Body of pancreas (tissue), 4 donors: ENCODE measurements at regions not wholly inside any gene's neighbourhood (a gene's known extent, or its start where the extent isn't known, plus 50 kb on each side); places are given as distances from the start of the nearest gene placed in this dataset.

Source experiments
- ATAC-seq: fragments of 150-250 bp; one replicate; pipeline ENCODE4 v1.9.1; 2016
- DNase-seq, 4 donors: peaks; one replicate each; pipeline ENCODE4 v3.0.0-alpha.2; 2019
- H3K27ac ChIP-seq, 4 donors: fragments of 200-600 bp; sonication (generic); 1 replicate in 3 of 4; 2 replicates in 1 of 4; pipeline versions ENCODE4 v1.5.1 to v1.6.1; 2016 to 2019; ENCODE audit warnings: mild to moderate bottlenecking in 1 of 4, mixed read lengths in 1 of 4, moderate library complexity in 1 of 4
- H3K27me3 ChIP-seq, 2 donors: fragments of 200-600 bp; sonication (generic); one replicate each; pipeline ENCODE4 v1.6.0; 2016; ENCODE audit warnings: mild to moderate bottlenecking in 1 of 2
- H3K36me3 ChIP-seq, 2 donors: fragments of 200-600 bp; sonication (generic); replicated peaks in 1 of 2; 2 replicates each; pipeline ENCODE4 v1.5.1; 2016; ENCODE audit warnings: low read depth in 2 of 2; ENCODE audit not compliant: insufficient read depth in 1 of 2
- H3K4me1 ChIP-seq: fragments of 200-600 bp; sonication (generic); one replicate; pipeline ENCODE4 v1.6.0; 2016
- H3K4me3 ChIP-seq, 2 donors: fragments of 200-600 bp; sonication (generic); 1 replicate in 1 of 2; 2 replicates in 1 of 2; pipeline ENCODE4 v1.5.1; 2016 to 2019
- H3K9me3 ChIP-seq, 3 donors: fragments of 200-600 bp; sonication (generic); 1 replicate in 2 of 3; 2 replicates in 1 of 3; pipeline ENCODE4 v1.5.1; 2016
- POLR2A ChIP-seq, 3 donors: fragments of 450-650 bp; IDR thresholded peaks; one replicate each; pipeline ENCODE4 v1.6.1; 2016; ENCODE audit warnings: antibody characterized with exemption in 3 of 3, mild to moderate bottlenecking in 2 of 3
- WGBS, 2 donors: methylation state at CpG; one replicate each; pipeline ENCODE4 v1.1.5; 2017; 5-methylcytosine and 5-hydroxymethylcytosine counted together
- intact Hi-C: fragments of 100-400 bp; cut with DNase I; formaldehyde crosslinking; loops from one replicate; pipeline ENCODE4 v1.15.1; 2023
- TF ChIP-seq, protein P1 (sequence below), 7 experiments: fragments of 450-650 bp in 4 of 7; fragments of 200-600 bp in 3 of 7; sonication (generic) in 3 of 7; IDR thresholded peaks; one replicate each; pipeline ENCODE4 v1.5.1; 2016 to 2019; ENCODE audit warnings: antibody characterized with exemption in 7 of 7

DNA sequence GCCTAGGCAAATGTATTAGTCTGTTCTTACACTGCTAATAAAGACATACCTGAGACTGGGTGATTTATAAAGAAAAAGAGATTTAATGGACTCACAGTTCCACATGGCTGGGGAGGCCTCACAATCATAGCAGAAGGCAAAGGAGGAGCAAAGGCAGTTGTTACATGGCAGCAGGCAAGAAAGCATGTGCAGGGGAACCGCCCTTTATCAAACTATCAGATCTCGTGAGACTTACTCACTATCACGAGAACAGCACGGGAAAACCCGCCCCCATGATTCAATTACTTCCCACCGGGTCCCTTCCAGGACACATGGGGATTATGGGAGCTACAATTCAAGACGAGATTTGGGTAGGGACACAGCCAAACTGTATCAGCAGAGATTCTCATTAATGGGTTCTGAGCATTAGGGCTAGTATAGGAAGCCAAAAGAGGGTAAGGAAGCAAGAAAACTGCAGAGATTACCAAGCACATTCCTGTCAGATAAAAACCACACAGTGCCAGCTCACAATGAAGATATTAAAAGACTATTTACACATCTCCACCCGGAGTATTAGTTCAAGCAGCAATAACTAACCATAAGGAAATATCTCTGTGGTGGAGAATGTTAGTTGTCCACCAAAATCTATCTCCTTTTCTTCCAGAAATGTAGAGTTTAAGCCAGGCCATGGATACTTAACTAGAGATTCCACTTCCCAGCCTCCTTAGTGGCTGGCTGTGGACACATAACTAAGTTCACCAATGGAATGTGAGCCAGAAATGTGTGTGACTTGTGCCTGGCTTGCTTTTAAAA is 61.2 kb upstream of the HOPX start:
- no peak for TF ChIP-seq POLR2A (IDR thresholded peaks at IDR 0.05)
- TF ChIP-seq, protein P1, sequence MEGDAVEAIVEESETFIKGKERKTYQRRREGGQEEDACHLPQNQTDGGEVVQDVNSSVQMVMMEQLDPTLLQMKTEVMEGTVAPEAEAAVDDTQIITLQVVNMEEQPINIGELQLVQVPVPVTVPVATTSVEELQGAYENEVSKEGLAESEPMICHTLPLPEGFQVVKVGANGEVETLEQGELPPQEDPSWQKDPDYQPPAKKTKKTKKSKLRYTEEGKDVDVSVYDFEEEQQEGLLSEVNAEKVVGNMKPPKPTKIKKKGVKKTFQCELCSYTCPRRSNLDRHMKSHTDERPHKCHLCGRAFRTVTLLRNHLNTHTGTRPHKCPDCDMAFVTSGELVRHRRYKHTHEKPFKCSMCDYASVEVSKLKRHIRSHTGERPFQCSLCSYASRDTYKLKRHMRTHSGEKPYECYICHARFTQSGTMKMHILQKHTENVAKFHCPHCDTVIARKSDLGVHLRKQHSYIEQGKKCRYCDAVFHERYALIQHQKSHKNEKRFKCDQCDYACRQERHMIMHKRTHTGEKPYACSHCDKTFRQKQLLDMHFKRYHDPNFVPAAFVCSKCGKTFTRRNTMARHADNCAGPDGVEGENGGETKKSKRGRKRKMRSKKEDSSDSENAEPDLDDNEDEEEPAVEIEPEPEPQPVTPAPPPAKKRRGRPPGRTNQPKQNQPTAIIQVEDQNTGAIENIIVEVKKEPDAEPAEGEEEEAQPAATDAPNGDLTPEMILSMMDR (IDR thresholded peaks at IDR 0.05): no peak
- Histone ChIP-seq H3K27ac (no peak overlapping the region), H3K4me1 (no peaks in the 10 kb centered on the region), H3K9me3 (no peaks in the 10 kb centered on the region), H3K27me3 (no peaks in the 10 kb centered on the region), H3K4me3 (no peak overlapping the region), H3K36me3 (no peaks in the 10 kb centered on the region)
- no peak for ATAC-seq
- DNase-seq: no peak
- intact Hi-C loops: no loop called here
- WGBS, 2 donors: 68 to 75% methylated on average over 8 of the region's 8 CpGs

DNA sequence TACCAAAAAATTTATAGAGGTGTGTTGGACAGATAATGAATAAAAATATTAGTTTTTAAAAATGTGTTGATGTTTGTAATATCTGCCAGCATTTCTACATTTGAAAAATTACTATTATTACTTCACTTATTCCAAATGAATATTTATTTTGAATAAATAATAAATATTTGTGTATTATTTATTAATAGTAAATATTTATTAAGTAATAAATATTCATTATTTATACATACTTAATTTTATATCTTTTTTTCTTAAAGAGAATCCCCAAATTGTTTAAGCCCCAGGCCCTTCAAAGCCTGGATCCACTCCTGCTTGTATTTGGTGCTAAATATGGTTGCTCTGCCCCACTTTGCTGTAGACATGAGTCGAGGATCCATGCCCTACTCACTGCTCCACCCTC is 60.5 kb upstream of the HOPX start:
- ATAC-seq (no peak), DNase-seq (no peak)
- no peak overlapping the region for H3K4me3 ChIP-seq
- 53 to 73% methylated on average over 1 of the region's 1 CpG for WGBS, 2 donors
- intact Hi-C loops: no loop called here
- H3K27me3 ChIP-seq: no peaks in the 10 kb centered on the region
- TF ChIP-seq POLR2A (IDR thresholded peaks at IDR 0.05): no peak
- TF ChIP-seq, protein P1 (IDR thresholded peaks at IDR 0.05): no peak
- H3K36me3 ChIP-seq: no peaks in the 10 kb centered on the region
- H3K27ac ChIP-seq: no peak overlapping the region
- no peaks in the 10 kb centered on the region for H3K9me3 ChIP-seq
- no peaks in the 10 kb centered on the region for H3K4me1 ChIP-seq

DNA sequence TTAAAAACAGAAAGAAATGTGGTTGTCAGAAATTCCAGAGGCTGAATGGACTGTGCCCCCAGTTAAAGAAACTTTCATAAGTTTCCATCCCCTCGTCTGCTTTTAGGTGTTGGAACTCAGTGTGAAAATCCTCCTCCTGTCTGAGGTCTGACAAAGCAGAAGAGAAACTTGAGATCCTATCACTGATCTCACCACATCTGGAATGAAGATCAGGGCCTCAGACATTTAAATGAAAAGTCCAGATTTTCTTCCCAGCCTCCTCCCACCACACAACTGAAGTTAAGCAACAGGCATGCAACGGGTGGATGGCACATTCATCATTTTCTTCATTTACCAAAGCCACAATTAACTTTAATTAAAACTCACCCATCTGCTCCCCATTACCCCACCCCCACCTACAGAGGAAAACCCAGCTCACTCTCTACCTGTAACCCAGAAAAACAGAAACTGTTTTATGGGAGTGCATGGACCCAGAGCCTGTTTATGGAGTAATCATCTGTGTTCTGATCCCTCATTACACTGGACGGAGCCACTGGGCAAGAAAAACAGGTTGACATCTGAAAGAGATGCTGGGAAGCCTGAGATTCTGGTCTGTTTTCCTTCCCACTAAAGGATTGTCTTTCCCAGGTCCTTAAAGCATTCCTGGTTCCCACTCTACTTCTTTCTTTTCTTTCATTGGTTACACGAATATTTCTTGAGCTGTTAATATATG is 58.1 kb upstream of the HOPX start:
- intact Hi-C loops: no loop called here
- H3K9me3 ChIP-seq: no peaks in the 10 kb centered on the region
- no peak overlapping the region for H3K4me3 ChIP-seq
- ATAC-seq (no peak), DNase-seq (no peak)
- no peak overlapping the region for H3K27ac ChIP-seq
- 29 to 33% methylated on average over 4 of the region's 4 CpGs for WGBS, 2 donors
- no peak for TF ChIP-seq POLR2A (IDR thresholded peaks at IDR 0.05)
- TF ChIP-seq, protein P1 (IDR thresholded peaks at IDR 0.05): no peak
- no peaks in the 10 kb centered on the region for H3K4me1 ChIP-seq
- H3K27me3 ChIP-seq: no peaks in the 10 kb centered on the region
- no peaks in the 10 kb centered on the region for H3K36me3 ChIP-seq

DNA sequence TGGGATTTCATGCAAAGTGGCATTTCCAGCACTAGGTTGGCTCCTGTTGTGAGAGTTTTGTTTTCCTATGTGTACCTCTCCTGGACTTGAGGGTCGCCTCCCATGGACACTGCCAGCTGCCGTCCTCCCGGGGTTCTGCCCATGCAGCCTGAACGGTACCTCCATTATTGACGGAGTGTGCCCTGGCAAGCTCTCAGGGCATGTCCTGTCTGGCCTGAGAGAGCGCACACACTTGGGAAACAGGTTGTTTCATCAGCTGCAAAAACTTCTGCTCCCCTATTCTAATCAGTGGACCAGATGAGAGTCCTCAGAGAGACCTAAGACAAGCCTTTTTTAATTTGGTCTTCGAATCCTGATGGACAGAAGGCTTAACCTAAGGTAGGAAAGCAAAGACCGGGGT is 56.6 kb upstream of the HOPX start:
- ATAC-seq (no peak), DNase-seq (no peak)
- Histone ChIP-seq H3K27ac (no peak overlapping the region), H3K4me3 (no peak overlapping the region), H3K4me1 (no peaks in the 10 kb centered on the region), H3K36me3 (no peaks in the 10 kb centered on the region), H3K9me3 (no peaks in the 10 kb centered on the region), H3K27me3 (no peaks in the 10 kb centered on the region)
- TF ChIP-seq, protein P1 (IDR thresholded peaks at IDR 0.05): no peak
- no peak for TF ChIP-seq POLR2A (IDR thresholded peaks at IDR 0.05)
- WGBS, 2 donors: 46 to 52% methylated on average over 8 of the region's 8 CpGs
- intact Hi-C loops: no loop called here
